H1 (cell line): ENCODE measurements at regions not wholly inside any gene's neighbourhood (a gene's known extent, or its start where the extent isn't known, plus 50 kb on each side); places are given as distances from the start of the nearest gene placed in this dataset.

Experiments
- CTCF ChIA-PET: fragments of 300-600 bp; sonication (Branson Sonifier 250); formaldehyde crosslinking; loops from one replicate; lab custom pipeline; 2021; ENCODE audit not compliant: partially characterized antibody; lab: Charles Lee
- POLR2A ChIA-PET: fragments of 300-600 bp; sonication (Branson Sonifier 250); formaldehyde crosslinking; loops from one replicate; lab custom pipeline; 2021; ENCODE audit warnings: inconsistent platforms; ENCODE audit not compliant: partially characterized antibody; lab: Charles Lee
- DNase-seq, 2 experiments: peaks; one replicate each; pipeline versions ENCODE4 v3.0.0 to v3.0.0-alpha.2; 2010 to 2022; ENCODE audit warnings: low spot score in 2 of 2, low read depth in 1 of 2, mixed read lengths in 1 of 2
- FAIRE-seq: peaks from 2 replicates; lab custom pipeline; 2011; peaks lifted over from hg19 to GRCh38; lab: Jason Lieb, UNC
- H2AFZ ChIP-seq: 2 replicates; pipeline ENCODE4 v1.8.1; 2012; ENCODE audit warnings: low read length, inconsistent platforms
- H2AK5ac ChIP-seq: 2 replicates; pipeline ENCODE4 v1.6.1; 2013; ENCODE audit warnings: low read depth, low read length
- H2BK120ac ChIP-seq: replicated peaks from 2 replicates; pipeline ENCODE3; 2013; ENCODE audit warnings: low read depth, low read length, inconsistent platforms
- H2BK12ac ChIP-seq: 2 replicates; pipeline ENCODE4 v1.6.1; 2013; ENCODE audit warnings: low read depth, low read length
- H2BK15ac ChIP-seq: 2 replicates; pipeline ENCODE4 v1.6.1; 2013; ENCODE audit warnings: low read length
- H2BK20ac ChIP-seq: 2 replicates; pipeline ENCODE4 v1.6.1; 2013; ENCODE audit warnings: low read length
- H2BK5ac ChIP-seq: 2 replicates; pipeline ENCODE4 v1.6.1; 2013; ENCODE audit warnings: low read depth, low read length
- H3K14ac ChIP-seq: 2 replicates; pipeline ENCODE4 v1.6.1; 2013; ENCODE audit warnings: inconsistent platforms; ENCODE audit not compliant: insufficient read length
- H3K18ac ChIP-seq: 2 replicates; pipeline ENCODE4 v1.6.1; 2013; ENCODE audit warnings: low read length; ENCODE audit errors: extremely low read depth
- H3K23ac ChIP-seq: 2 replicates; pipeline ENCODE4 v1.6.1; 2013; ENCODE audit warnings: inconsistent platforms; ENCODE audit not compliant: insufficient read length
- H3K23me2 ChIP-seq: 2 replicates; pipeline ENCODE4 v1.6.1; 2013; ENCODE audit warnings: low read depth, low read length
- H3K27ac ChIP-seq: 2 replicates; pipeline ENCODE4 v1.6.1; 2011; ENCODE audit warnings: low read depth, low read length, inconsistent platforms
- H3K27me3 ChIP-seq, 4 experiments: replicated peaks in 1 of 4; 1 replicate in 1 of 4; 2 replicates in 3 of 4; pipeline versions ENCODE4 v1.6.1 to v1.8.1; 2011 to 2013; ENCODE audit warnings: low read length in 3 of 4, mild to moderate bottlenecking in 3 of 4, inconsistent platforms in 2 of 4, mixed read lengths in 2 of 4, moderate library complexity in 1 of 4; ENCODE audit not compliant: control insufficient read depth in 3 of 4, insufficient read depth in 3 of 4; ENCODE audit errors: extremely low read depth in 1 of 4
- H3K36me3 ChIP-seq, 4 experiments: 2 replicates each; pipeline versions ENCODE4 v1.6.1 to v1.8.1; 2011 to 2013; ENCODE audit warnings: mild to moderate bottlenecking in 4 of 4, low read length in 3 of 4, moderate library complexity in 2 of 4, control low read depth in 1 of 4, inconsistent platforms in 1 of 4; ENCODE audit not compliant: insufficient read depth in 4 of 4, control insufficient read depth in 2 of 4
- H3K4ac ChIP-seq: replicated peaks from 2 replicates; pipeline ENCODE3; 2013; ENCODE audit warnings: low read length, low read depth, mixed read lengths, inconsistent platforms; ENCODE audit not compliant: insufficient read length
- H3K4me1 ChIP-seq, 4 experiments: replicated peaks in 1 of 4; 1 replicate in 1 of 4; 2 replicates in 3 of 4; pipeline versions ENCODE4 v1.6.1 to v1.8.1; 2011 to 2013; ENCODE audit warnings: low read length in 3 of 4, inconsistent platforms in 2 of 4, mixed read lengths in 1 of 4; ENCODE audit not compliant: insufficient read depth in 4 of 4, control insufficient read depth in 3 of 4
- H3K4me2 ChIP-seq, 2 experiments: 2 replicates each; pipeline versions ENCODE4 v1.6.1 to v1.8.1; 2011 to 2013; ENCODE audit warnings: low read depth in 2 of 2, low read length in 2 of 2, control low read depth in 1 of 2, inconsistent platforms in 1 of 2, mild to moderate bottlenecking in 1 of 2; ENCODE audit not compliant: insufficient read depth in 1 of 2
- H3K4me3 ChIP-seq, 4 experiments: fragments of 200-600, 300-600 bp in 1 of 4; sonication (generic), shearing (Covaris generic), sonication (Bioruptor Twin) in 1 of 4; 2 replicates each; pipeline versions ENCODE4 v1.5.1 to v1.8.1; 2011 to 2016; ENCODE audit warnings: low read length in 4 of 4, low read depth in 3 of 4, control low read depth in 2 of 4, inconsistent platforms in 2 of 4, mild to moderate bottlenecking in 2 of 4, mixed read lengths in 1 of 4, moderate library complexity in 1 of 4; ENCODE audit not compliant: insufficient read depth in 2 of 4; ENCODE audit errors: extremely low read depth in 1 of 4
- H3K56ac ChIP-seq: replicated peaks from 2 replicates; pipeline ENCODE3; 2013; ENCODE audit warnings: low read depth, mild to moderate bottlenecking, mixed read lengths, low read length, inconsistent platforms; ENCODE audit not compliant: insufficient read length
- H3K79me1 ChIP-seq: 2 replicates; pipeline ENCODE4 v1.6.1; 2013; ENCODE audit warnings: low read depth, low read length, control low read depth
- H3K79me2 ChIP-seq, 2 experiments: 2 replicates each; pipeline versions ENCODE4 v1.6.1 to v1.8.1; 2012 to 2013; ENCODE audit warnings: low read length in 2 of 2, mild to moderate bottlenecking in 2 of 2, inconsistent platforms in 1 of 2; ENCODE audit not compliant: insufficient read depth in 2 of 2, control insufficient read depth in 1 of 2
- H3K9ac ChIP-seq, 4 experiments: replicated peaks in 1 of 4; 1 replicate in 1 of 4; 2 replicates in 3 of 4; pipeline versions ENCODE4 v1.6.1 to v1.8.1; 2011 to 2013; ENCODE audit warnings: low read depth in 3 of 4, low read length in 3 of 4, control low read depth in 2 of 4, mild to moderate bottlenecking in 2 of 4, moderate library complexity in 2 of 4, inconsistent platforms in 1 of 4; ENCODE audit errors: extremely low read depth in 1 of 4
- H3K9me3 ChIP-seq, 2 experiments: 2 replicates each; pipeline versions ENCODE4 v1.6.1 to v1.8.1; 2012 to 2013; ENCODE audit warnings: mild to moderate bottlenecking in 2 of 2, moderate library complexity in 2 of 2, control low read depth in 1 of 2, inconsistent platforms in 1 of 2, low read depth in 1 of 2, low read length in 1 of 2, mixed read lengths in 1 of 2; ENCODE audit not compliant: insufficient read depth in 2 of 2
- H4K20me1 ChIP-seq, 2 experiments: replicated peaks in 1 of 2; 2 replicates each; pipeline versions ENCODE3 to v1.8.1; 2011 to 2013; ENCODE audit warnings: inconsistent platforms in 2 of 2, low read length in 2 of 2, mild to moderate bottlenecking in 1 of 2; ENCODE audit not compliant: insufficient read depth in 2 of 2, control insufficient read depth in 1 of 2
- H4K5ac ChIP-seq: 2 replicates; pipeline ENCODE4 v1.6.1; 2013; ENCODE audit warnings: low read length, low read depth, mixed read lengths, inconsistent platforms; ENCODE audit not compliant: insufficient read length
- H4K8ac ChIP-seq: 2 replicates; pipeline ENCODE4 v1.8.0; 2013; ENCODE audit warnings: mild to moderate bottlenecking, moderate library complexity, low read length, inconsistent platforms; ENCODE audit not compliant: insufficient read depth; ENCODE audit errors: extremely low read depth
- H4K91ac ChIP-seq: replicated peaks from 2 replicates; pipeline ENCODE3; 2013; ENCODE audit warnings: low read length, mixed read lengths, inconsistent platforms; ENCODE audit not compliant: insufficient read length
- BRCA1 ChIP-seq: IDR thresholded peaks from 2 replicates; pipeline ENCODE4 v1.6.1; 2012; ENCODE audit warnings: low read depth, low read length, improper control_type of control experiment
- CTBP2 ChIP-seq: IDR thresholded peaks from 2 replicates; pipeline ENCODE4 v1.7.0; 2011; ENCODE audit warnings: borderline replicate concordance, mild to moderate bottlenecking, moderate library complexity, mixed read lengths, low read length; ENCODE audit not compliant: insufficient read depth, insufficient read length
- EGR1 ChIP-seq: IDR thresholded peaks from 2 replicates; pipeline ENCODE4 v1.6.1; 2011; ENCODE audit warnings: low read depth, low read length, borderline replicate concordance
- HDAC2 ChIP-seq, 2 experiments: fragments of 300-600 bp in 1 of 2; sonication (generic) in 1 of 2; IDR thresholded peaks; 2 replicates each; pipeline ENCODE4 v1.6.1; 2011 to 2012; ENCODE audit warnings: low read depth in 2 of 2, low read length in 2 of 2, mild to moderate bottlenecking in 2 of 2, moderate library complexity in 2 of 2, borderline replicate concordance in 1 of 2, inconsistent platforms in 1 of 2
- HDAC6 ChIP-seq: IDR thresholded peaks from one replicate; pipeline ENCODE4 v1.7.1; 2012; ENCODE audit warnings: low read depth, mild to moderate bottlenecking, inconsistent platforms, low read length, moderate library complexity
- NANOG ChIP-seq: IDR thresholded peaks from 2 replicates; pipeline ENCODE4 v1.6.1; 2011; ENCODE audit warnings: low read length, low read depth, mild to moderate bottlenecking, inconsistent platforms; ENCODE audit not compliant: insufficient read depth, poor library complexity, severe bottlenecking
- PHF8 ChIP-seq: fragments of 200-600 bp; sonication (generic); conservative IDR thresholded peaks from 2 replicates; pipeline ENCODE4 v1.7.1; 2012; ENCODE audit warnings: low read depth, mild to moderate bottlenecking, inconsistent platforms, low read length, moderate library complexity
- POLR2AphosphoS5 ChIP-seq: IDR thresholded peaks from 2 replicates; pipeline ENCODE4 v1.6.1; 2011; ENCODE audit warnings: low read depth, low read length
- SRF ChIP-seq: IDR thresholded peaks from 2 replicates; pipeline ENCODE4 v1.6.1; 2011; ENCODE audit warnings: mild to moderate bottlenecking, low read depth, low read length, moderate library complexity
- SUZ12 ChIP-seq: fragments of 200-600 bp; sonication (generic); IDR thresholded peaks from 2 replicates; pipeline ENCODE4 v1.6.1; 2012; ENCODE audit warnings: mild to moderate bottlenecking, inconsistent platforms, low read length, moderate library complexity, mixed read lengths
- TCF12 ChIP-seq: IDR thresholded peaks from 2 replicates; pipeline ENCODE4 v1.6.1; 2011; ENCODE audit warnings: low read depth, mild to moderate bottlenecking, low read length
- YY1 ChIP-seq: IDR thresholded peaks from 2 replicates; pipeline ENCODE4 v1.6.1; 2011; ENCODE audit warnings: low read depth, mild to moderate bottlenecking, low read length
- WGBS, 2 experiments: shearing (Covaris generic) in 1 of 2; methylation state at CpG; one replicate each; pipeline versions ENCODE4 v1.1.6 to v1.1.7; 2013 to 2015; ENCODE audit warnings: low lambda C conversion rate in 2 of 2, mixed read lengths in 2 of 2, inconsistent platforms in 1 of 2, low coverage in 1 of 2, missing lambda C conversion rate in 1 of 2; ENCODE audit not compliant: insufficient replicate concordance in 2 of 2, insufficient coverage in 1 of 2, insufficient read length in 1 of 2; ENCODE audit errors: extremely low coverage in 1 of 2, missing lambda C conversion rate in 1 of 2; 5-methylcytosine and 5-hydroxymethylcytosine counted together
- TF ChIP-seq, protein P1 (sequence below): IDR thresholded peaks from 2 replicates; pipeline ENCODE4 v1.6.1; 2012; ENCODE audit warnings: inconsistent platforms

DNA sequence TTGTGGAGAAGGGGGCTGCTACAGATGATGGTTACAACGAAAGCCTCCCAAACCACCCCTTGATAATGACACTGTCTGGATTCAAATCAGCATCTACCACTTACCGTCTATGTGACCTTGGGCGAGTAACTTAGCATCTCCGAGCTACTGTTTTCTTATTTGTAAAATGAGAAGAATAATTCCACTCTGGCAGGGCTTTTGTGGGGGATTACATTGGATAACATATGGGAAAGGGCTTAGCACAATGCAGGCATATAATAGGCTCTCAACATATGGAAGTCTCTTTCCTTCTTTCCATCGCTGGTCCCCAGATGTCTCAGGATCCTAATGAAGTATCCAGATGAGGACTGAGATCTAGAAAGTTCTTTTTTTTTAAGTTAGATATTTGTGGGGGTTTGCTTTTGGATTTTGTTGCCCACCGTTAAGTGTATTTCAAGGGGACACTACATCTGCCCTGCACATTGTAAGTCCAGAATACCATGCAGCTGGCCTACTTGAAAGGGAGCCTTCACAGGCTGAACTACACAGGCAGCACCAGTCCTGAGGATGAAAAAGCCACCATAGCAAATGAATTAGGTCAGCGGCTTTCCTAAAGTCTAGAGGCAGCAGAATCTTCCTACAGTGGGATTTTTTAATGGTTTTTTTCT lies 172.2 kb upstream of the IRF2BP2 start:
- H3K79me1 ChIP-seq: no peaks in the 10 kb centered on the region
- no peaks in the 10 kb centered on the region for H3K79me2 ChIP-seq
- no peak overlapping the region for H2BK5ac ChIP-seq
- no peak overlapping the region for H3K27ac ChIP-seq
- H3K23me2 ChIP-seq: no peaks in the 10 kb centered on the region
- no peak for FAIRE-seq
- no peak overlapping the region for H4K8ac ChIP-seq
- H2BK12ac ChIP-seq: no peak overlapping the region
- H2AK5ac ChIP-seq: no peak overlapping the region
- no peak overlapping the region for H3K4me2 ChIP-seq
- no peak overlapping the region for H3K18ac ChIP-seq
- no peak overlapping the region for H2BK15ac ChIP-seq
- no peak for DNase-seq
- POLR2A ChIA-PET: no interaction called here
- CTCF ChIA-PET: interaction anchor here (0.9 to 1.8 kb wide), 3 partner anchors 10 to 166 kb away, joined by 3 to 4 read pairs (median 4); no protein-coding TSS in a partner anchor
- no peak overlapping the region; the same call in 1 of the 2 replicates for H2AFZ ChIP-seq
- no peak overlapping the region for H3K14ac ChIP-seq
- no peak overlapping the region for H4K5ac ChIP-seq
- no peaks in the 10 kb centered on the region for H3K36me3 ChIP-seq
- H3K56ac ChIP-seq: no peak overlapping the region
- 0 out of 7 replicates have a peak, but pooled peaks cover 0 to 4% (median 0%) of the 10 kb centered on the region in 4 experiments for H3K27me3 ChIP-seq
- H3K9ac ChIP-seq: no peak overlapping the region
- H3K9me3 ChIP-seq: no peaks in the 10 kb centered on the region; a peak in 1 of 4 replicates
- H3K23ac ChIP-seq: no peak overlapping the region
- no peak overlapping the region for H3K4ac ChIP-seq
- H3K4me1 ChIP-seq: peaks cover 0 to 8% (median 0%) of the 10 kb centered on the region in 4 experiments; a peak in 4 of 7 replicates
- H4K20me1 ChIP-seq: no peaks in the 10 kb centered on the region
- H2BK120ac ChIP-seq: no peak overlapping the region
- WGBS, 2 experiments: 87% methylated on average over 7 of the region's 7 CpGs; no CpG with 5 or more reads in 1 of the 2 experiments
- H2BK20ac ChIP-seq: no peak overlapping the region
- no peak overlapping the region for H4K91ac ChIP-seq
- no peak overlapping the region for H3K4me3 ChIP-seq
- TF ChIP-seq YY1 (no peak), POLR2AphosphoS5 (no peak), HDAC2 (IDR thresholded peaks at IDR 0.05; ENCODE audit: borderline replicate concordance in 1 of 2, low read depth in 2 of 2, low read length in 2 of 2) (no peak), CTBP2 (no peak), EGR1 (no peak), NANOG (no peak), TCF12 (no peak), PHF8 (no peak), SUZ12 (no peak), HDAC6 (no peak), SRF (no peak), BRCA1 (no peak)
- TF ChIP-seq, protein P1, sequence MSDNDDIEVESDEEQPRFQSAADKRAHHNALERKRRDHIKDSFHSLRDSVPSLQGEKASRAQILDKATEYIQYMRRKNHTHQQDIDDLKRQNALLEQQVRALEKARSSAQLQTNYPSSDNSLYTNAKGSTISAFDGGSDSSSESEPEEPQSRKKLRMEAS: no peak
